ENCODE measurements at regions not wholly inside any gene's neighbourhood (a gene's known extent, or its start where the extent isn't known, plus 50 kb on each side); places are given as distances from the start of the nearest gene placed in this dataset.

DNA sequence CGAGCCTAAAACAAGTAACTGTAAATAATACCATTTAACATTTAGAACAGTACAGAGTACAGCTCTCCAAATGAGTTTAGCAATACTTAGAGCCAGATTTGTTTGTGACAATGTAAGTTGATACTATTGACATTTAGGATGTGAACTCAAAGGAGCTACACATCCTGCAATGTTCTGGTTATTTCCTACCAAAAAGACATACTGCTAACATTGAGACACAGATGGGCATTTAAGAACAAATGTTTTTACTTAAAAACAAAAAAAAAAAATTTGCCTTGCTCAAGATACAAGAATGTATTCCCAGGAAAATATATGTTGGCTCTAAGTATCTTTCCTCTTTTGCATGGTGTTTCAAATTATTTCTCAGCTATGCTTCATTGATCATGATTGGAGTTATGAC is 1464.8 kb upstream of the PRMT6 start:
- TF ChIP-seq, protein P1, sequence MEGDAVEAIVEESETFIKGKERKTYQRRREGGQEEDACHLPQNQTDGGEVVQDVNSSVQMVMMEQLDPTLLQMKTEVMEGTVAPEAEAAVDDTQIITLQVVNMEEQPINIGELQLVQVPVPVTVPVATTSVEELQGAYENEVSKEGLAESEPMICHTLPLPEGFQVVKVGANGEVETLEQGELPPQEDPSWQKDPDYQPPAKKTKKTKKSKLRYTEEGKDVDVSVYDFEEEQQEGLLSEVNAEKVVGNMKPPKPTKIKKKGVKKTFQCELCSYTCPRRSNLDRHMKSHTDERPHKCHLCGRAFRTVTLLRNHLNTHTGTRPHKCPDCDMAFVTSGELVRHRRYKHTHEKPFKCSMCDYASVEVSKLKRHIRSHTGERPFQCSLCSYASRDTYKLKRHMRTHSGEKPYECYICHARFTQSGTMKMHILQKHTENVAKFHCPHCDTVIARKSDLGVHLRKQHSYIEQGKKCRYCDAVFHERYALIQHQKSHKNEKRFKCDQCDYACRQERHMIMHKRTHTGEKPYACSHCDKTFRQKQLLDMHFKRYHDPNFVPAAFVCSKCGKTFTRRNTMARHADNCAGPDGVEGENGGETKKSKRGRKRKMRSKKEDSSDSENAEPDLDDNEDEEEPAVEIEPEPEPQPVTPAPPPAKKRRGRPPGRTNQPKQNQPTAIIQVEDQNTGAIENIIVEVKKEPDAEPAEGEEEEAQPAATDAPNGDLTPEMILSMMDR (IDR thresholded peaks at IDR 0.05; ENCODE audit: poor library complexity): no peak
- no peak for TF ChIP-seq EZH2phosphoT487 (IDR thresholded peaks at IDR 0.05; ENCODE audit: low read depth, severe bottlenecking, unreplicated experiment)
